ENCODE measurements at regions not wholly inside any gene's neighbourhood (a gene's known extent, or its start where the extent isn't known, plus 50 kb on each side); places are given as distances from the start of the nearest gene placed in this dataset.

DNA sequence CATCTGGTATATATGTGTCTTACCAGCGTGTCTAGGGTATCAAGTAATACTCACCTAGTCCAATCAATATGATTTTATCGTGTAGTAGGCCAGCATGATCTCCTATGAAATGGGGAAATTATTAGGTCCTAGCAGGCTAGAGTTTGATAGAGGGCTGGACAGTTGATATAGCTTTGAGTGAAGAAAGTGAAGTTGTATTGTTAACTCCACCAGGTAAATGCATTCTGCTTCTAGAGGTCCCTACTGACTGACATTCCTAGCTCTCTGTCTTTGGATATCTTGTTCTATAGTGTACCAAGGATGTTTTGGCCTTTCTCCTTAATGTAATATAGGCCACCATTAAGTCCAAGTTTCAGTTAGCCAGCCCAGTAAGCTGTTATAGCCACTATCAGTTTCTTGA is 97.4 kb downstream of the EBNA1BP2 start:
- TF ChIP-seq EP300 (IDR thresholded peaks at IDR 0.05; ENCODE audit: borderline replicate concordance) (no peak), TAF1 (IDR thresholded peaks at IDR 0.05; ENCODE audit: low read depth) (no peak), FOXM1 (IDR thresholded peaks at IDR 0.05; ENCODE audit: borderline replicate concordance, low read depth) (no peak), CEBPB (IDR thresholded peaks at IDR 0.05) (no peak), TCF12 (IDR thresholded peaks at IDR 0.05; ENCODE audit: low read depth) (no peak), YY1 (IDR thresholded peaks at IDR 0.05; ENCODE audit: low read depth) (no peak)
- TF ChIP-seq, protein P1, sequence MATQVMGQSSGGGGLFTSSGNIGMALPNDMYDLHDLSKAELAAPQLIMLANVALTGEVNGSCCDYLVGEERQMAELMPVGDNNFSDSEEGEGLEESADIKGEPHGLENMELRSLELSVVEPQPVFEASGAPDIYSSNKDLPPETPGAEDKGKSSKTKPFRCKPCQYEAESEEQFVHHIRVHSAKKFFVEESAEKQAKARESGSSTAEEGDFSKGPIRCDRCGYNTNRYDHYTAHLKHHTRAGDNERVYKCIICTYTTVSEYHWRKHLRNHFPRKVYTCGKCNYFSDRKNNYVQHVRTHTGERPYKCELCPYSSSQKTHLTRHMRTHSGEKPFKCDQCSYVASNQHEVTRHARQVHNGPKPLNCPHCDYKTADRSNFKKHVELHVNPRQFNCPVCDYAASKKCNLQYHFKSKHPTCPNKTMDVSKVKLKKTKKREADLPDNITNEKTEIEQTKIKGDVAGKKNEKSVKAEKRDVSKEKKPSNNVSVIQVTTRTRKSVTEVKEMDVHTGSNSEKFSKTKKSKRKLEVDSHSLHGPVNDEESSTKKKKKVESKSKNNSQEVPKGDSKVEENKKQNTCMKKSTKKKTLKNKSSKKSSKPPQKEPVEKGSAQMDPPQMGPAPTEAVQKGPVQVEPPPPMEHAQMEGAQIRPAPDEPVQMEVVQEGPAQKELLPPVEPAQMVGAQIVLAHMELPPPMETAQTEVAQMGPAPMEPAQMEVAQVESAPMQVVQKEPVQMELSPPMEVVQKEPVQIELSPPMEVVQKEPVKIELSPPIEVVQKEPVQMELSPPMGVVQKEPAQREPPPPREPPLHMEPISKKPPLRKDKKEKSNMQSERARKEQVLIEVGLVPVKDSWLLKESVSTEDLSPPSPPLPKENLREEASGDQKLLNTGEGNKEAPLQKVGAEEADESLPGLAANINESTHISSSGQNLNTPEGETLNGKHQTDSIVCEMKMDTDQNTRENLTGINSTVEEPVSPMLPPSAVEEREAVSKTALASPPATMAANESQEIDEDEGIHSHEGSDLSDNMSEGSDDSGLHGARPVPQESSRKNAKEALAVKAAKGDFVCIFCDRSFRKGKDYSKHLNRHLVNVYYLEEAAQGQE (IDR thresholded peaks at IDR 0.05; ENCODE audit: low read depth) = no peak
- TF ChIP-seq, protein P2, sequence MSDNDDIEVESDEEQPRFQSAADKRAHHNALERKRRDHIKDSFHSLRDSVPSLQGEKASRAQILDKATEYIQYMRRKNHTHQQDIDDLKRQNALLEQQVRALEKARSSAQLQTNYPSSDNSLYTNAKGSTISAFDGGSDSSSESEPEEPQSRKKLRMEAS (IDR thresholded peaks at IDR 0.05) = no peak
- TF ChIP-seq, protein P3, sequence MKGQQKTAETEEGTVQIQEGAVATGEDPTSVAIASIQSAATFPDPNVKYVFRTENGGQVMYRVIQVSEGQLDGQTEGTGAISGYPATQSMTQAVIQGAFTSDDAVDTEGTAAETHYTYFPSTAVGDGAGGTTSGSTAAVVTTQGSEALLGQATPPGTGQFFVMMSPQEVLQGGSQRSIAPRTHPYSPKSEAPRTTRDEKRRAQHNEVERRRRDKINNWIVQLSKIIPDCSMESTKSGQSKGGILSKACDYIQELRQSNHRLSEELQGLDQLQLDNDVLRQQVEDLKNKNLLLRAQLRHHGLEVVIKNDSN (IDR thresholded peaks at IDR 0.05) = no peak

Data from Ishikawa (cell line).